A549 (cell line): ENCODE measurements at regions not wholly inside any gene's neighbourhood (a gene's known extent, or its start where the extent isn't known, plus 50 kb on each side); places are given as distances from the start of the nearest gene placed in this dataset.
"Not testable (repeated sequence)": the region's sequence is repeated elsewhere in the genome, so short reads cannot be mapped to it uniquely, and the experiment has no call there.

Experiments used
- ATAC-seq, 2 experiments: fragments of 200-7000 bp in 1 of 2; fragments of >200 bp in 1 of 2; cut with Nextera tagmentation in 1 of 2; cut with Tn5 transposase in 1 of 2; 3 replicates each; pipeline versions ENCODE4 v1.8.0 to v1.9.1; 2018 to 2020; ENCODE audit warnings: mild to moderate bottlenecking in 1 of 2, moderate library complexity in 1 of 2
- CTCF ChIA-PET: fragments of 300-600 bp; sonication (Branson Sonifier 250); formaldehyde crosslinking; extraction: SDS; loops from one replicate; lab custom pipeline; 2021; ENCODE audit warnings: antibody characterized with exemption, inconsistent platforms; lab: Yijun Ruan, JAX
- POLR2A ChIA-PET: fragments of 350-600 bp; formaldehyde crosslinking; extraction: SDS; loops from one replicate; lab custom pipeline; 2021; ENCODE audit warnings: antibody characterized with exemption, inconsistent platforms; lab: Yijun Ruan, JAX
- DNase-seq, 2 experiments: peaks; one replicate each; pipeline versions ENCODE4 v3.0.0 to v3.0.0-alpha.2; 2011 to 2016; ENCODE audit warnings: low read depth in 1 of 2, low spot score in 1 of 2
- FAIRE-seq: peaks from 2 replicates; lab custom pipeline; 2011; peaks lifted over from hg19 to GRCh38; lab: Jason Lieb, UNC
- H3K27ac ChIP-seq, 2 experiments: fragments of >200 bp; sonication (Bioruptor Twin); formaldehyde crosslinking; 3 replicates each; pipeline ENCODE4 v1.5.1; 2016 to 2017
- H3K4me1 ChIP-seq: fragments of >200 bp; sonication (Bioruptor Twin); formaldehyde crosslinking; 3 replicates; pipeline ENCODE4 v1.6.1; 2016
- H3K4me2 ChIP-seq: fragments of >200 bp; sonication (Bioruptor Twin); formaldehyde crosslinking; 3 replicates; pipeline ENCODE4 v1.6.1; 2016
- H3K4me3 ChIP-seq: fragments of >200 bp; sonication (Bioruptor Twin); formaldehyde crosslinking; 3 replicates; pipeline ENCODE4 v1.5.1; 2016
- H3K9me3 ChIP-seq: fragments of >200 bp; sonication (Bioruptor Twin); formaldehyde crosslinking; 3 replicates; pipeline ENCODE4 v1.6.1; 2016
- BHLHE40 ChIP-seq: IDR thresholded peaks from 2 replicates; pipeline ENCODE4 v1.6.1; 2012; ENCODE audit warnings: low read depth, low read length, inconsistent platforms
- CBX8 ChIP-seq: fragments of 200-600 bp; sonication (generic); IDR thresholded peaks from 2 replicates; pipeline ENCODE4 v1.6.1; 2016
- CEBPB ChIP-seq, 2 experiments: fragments of >200 bp in 1 of 2; sonication (Bioruptor Twin) in 1 of 2; formaldehyde crosslinking in 1 of 2; IDR thresholded peaks; 2 replicates each; pipeline ENCODE4 v1.6.1; 2012 to 2016
- EHMT2 ChIP-seq: fragments of 200-600 bp; sonication (generic); IDR thresholded peaks from 2 replicates; pipeline ENCODE4 v1.6.1; 2016; ENCODE audit warnings: antibody characterized with exemption, low read depth, mild to moderate bottlenecking, moderate library complexity
- EP300 ChIP-seq, 2 experiments: fragments of >200 bp; sonication (Bioruptor Twin); formaldehyde crosslinking; IDR thresholded peaks; 2 replicates in 1 of 2; 3 replicates in 1 of 2; pipeline ENCODE4 v1.6.1; 2016 to 2017
- FOXS1 ChIP-seq: fragments of 250-450 bp; sonication (Bioruptor Pico); IDR thresholded peaks from 2 replicates; pipeline ENCODE4 v1.5.0; 2020; ENCODE audit warnings: mild to moderate bottlenecking, moderate library complexity
- HOXB13 ChIP-seq: fragments of 250-450 bp; sonication (Bioruptor Pico); IDR thresholded peaks from 2 replicates; pipeline ENCODE4 v1.5.0; 2020; ENCODE audit warnings: low read depth, mild to moderate bottlenecking, moderate library complexity
- HOXB5 ChIP-seq: fragments of 250-450 bp; sonication (Bioruptor Pico); IDR thresholded peaks from 2 replicates; pipeline ENCODE4 v1.5.0; 2020; ENCODE audit warnings: mild to moderate bottlenecking, moderate library complexity
- JUNB ChIP-seq: fragments of >200 bp; sonication (Bioruptor Twin); formaldehyde crosslinking; IDR thresholded peaks from 2 replicates; pipeline ENCODE4 v1.6.1; 2016
- KDM1A ChIP-seq: fragments of 200-600 bp; sonication (generic); IDR thresholded peaks from 2 replicates; pipeline ENCODE4 v1.6.1; 2016; ENCODE audit warnings: low read depth, mild to moderate bottlenecking
- KDM5A ChIP-seq: fragments of 200-600 bp; sonication (generic); IDR thresholded peaks from 2 replicates; pipeline ENCODE4 v1.6.1; 2016; ENCODE audit warnings: antibody characterized with exemption, mild to moderate bottlenecking
- MAFK ChIP-seq: fragments of 450-650 bp; IDR thresholded peaks from 2 replicates; pipeline ENCODE4 v1.6.1; 2014; ENCODE audit not compliant: partially characterized antibody
- NFE2L2 ChIP-seq: fragments of 150-350 bp; conservative IDR thresholded peaks from 2 replicates; pipeline ENCODE4 v1.6.1; 2014; ENCODE audit warnings: low read length
- NR3C1 ChIP-seq: fragments of >200 bp; sonication (Bioruptor Twin); formaldehyde crosslinking; IDR thresholded peaks from 3 replicates; pipeline ENCODE4 v1.6.1; 2017
- PHF8 ChIP-seq: fragments of 200-600 bp; sonication (generic); IDR thresholded peaks from 2 replicates; pipeline ENCODE4 v1.6.1; 2016; ENCODE audit warnings: low read depth, mild to moderate bottlenecking, antibody characterized with exemption, moderate library complexity, borderline replicate concordance
- RAD21 ChIP-seq, 2 experiments: fragments of >200 bp in 1 of 2; sonication (Bioruptor Twin) in 1 of 2; formaldehyde crosslinking in 1 of 2; IDR thresholded peaks in 1 of 2; conservative IDR thresholded peaks in 1 of 2; 2 replicates in 1 of 2; 3 replicates in 1 of 2; pipeline ENCODE4 v1.6.1; 2012 to 2018; ENCODE audit warnings: inconsistent platforms in 1 of 2
- RNF2 ChIP-seq: fragments of 200-600 bp; sonication (generic); IDR thresholded peaks from 2 replicates; pipeline ENCODE4 v1.6.1; 2016; ENCODE audit warnings: low read depth, mild to moderate bottlenecking, antibody characterized with exemption, moderate library complexity, borderline replicate concordance
- SMC3 ChIP-seq: fragments of >200 bp; sonication (Bioruptor Twin); formaldehyde crosslinking; IDR thresholded peaks from 3 replicates; pipeline ENCODE4 v1.6.1; 2018; ENCODE audit warnings: inconsistent platforms
- TP53 ChIP-seq: fragments of 250-450 bp; sonication (Bioruptor Pico); IDR thresholded peaks from 2 replicates; pipeline ENCODE4 v1.5.0; 2021; ENCODE audit warnings: mild to moderate bottlenecking, moderate library complexity
- WGBS: methylation state at CpG from one replicate; pipeline ENCODE4 v1.1.6; 2017; ENCODE audit errors: missing lambda C conversion rate; 5-methylcytosine and 5-hydroxymethylcytosine counted together
- TF ChIP-seq, protein P1 (sequence below): fragments of 150-350 bp; IDR thresholded peaks from 2 replicates; pipeline ENCODE4 v1.6.1; 2014; ENCODE audit warnings: low read depth, mild to moderate bottlenecking, low read length
- TF ChIP-seq, protein P2 (sequence below): fragments of 450-650 bp; IDR thresholded peaks from 2 replicates; pipeline ENCODE4 v1.6.1; 2014; ENCODE audit warnings: antibody characterized with exemption
- TF ChIP-seq, protein P3 (sequence below): fragments of >200 bp; sonication (Bioruptor Twin); formaldehyde crosslinking; IDR thresholded peaks from 3 replicates; pipeline ENCODE4 v1.5.1; 2016
- TF ChIP-seq, protein P4 (sequence below): fragments of 250-450 bp; sonication (Bioruptor Pico); IDR thresholded peaks from 2 replicates; pipeline ENCODE4 v1.5.0; 2020; ENCODE audit warnings: low read depth, mild to moderate bottlenecking, moderate library complexity
- TF ChIP-seq, protein P5 (sequence below): IDR thresholded peaks from 2 replicates; pipeline ENCODE4 v1.6.1; 2012
- TF ChIP-seq, protein P6 (sequence below): fragments of >200 bp; sonication (Bioruptor Twin); formaldehyde crosslinking; IDR thresholded peaks from 3 replicates; pipeline ENCODE4 v1.6.1; 2016

DNA sequence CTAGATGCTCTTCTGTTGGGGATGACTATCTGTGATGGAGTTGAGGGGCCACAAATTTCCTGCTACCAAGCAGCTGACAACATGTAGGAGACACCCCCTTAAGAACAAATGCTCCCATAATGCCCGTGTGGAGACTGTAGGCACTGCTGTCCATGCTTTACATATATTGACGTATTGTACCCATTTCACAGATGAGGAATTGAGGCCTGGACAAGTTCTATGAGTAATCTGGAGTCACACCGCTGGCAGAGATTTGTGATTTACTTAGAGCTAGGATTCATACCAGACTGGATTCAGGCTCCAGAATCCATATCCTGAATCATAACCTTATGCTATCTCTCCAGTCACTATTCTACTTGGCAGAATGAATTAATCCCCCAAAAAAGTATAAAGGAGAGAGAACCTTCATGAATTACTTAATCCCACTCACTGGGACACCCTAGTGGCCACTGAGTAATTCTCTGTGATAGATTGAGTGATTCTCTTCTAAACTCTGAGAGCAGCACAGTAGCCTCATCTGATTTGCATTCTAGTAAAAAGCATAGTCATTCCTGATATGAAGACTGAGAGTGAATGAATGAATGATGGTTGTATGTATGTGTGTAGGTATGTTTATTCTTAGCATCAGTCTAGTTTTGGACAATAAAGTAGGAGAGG, 460.7 kb upstream of the MEIS1 start:
- no peaks in the 10 kb centered on the region for H3K4me1 ChIP-seq
- ChIA-PET POLR2A (no interaction called here), CTCF (interaction anchor here (1.3 to 1.4 kb wide), 2 partner anchors 52 to 334 kb away, joined by 3 read pairs; no protein-coding TSS in a partner anchor)
- ATAC-seq (peak in 1 of 2 experiments; percentile 56; a peak in 2 of 6 replicates), FAIRE-seq (no peak), DNase-seq (peak in 1 of 2 experiments; percentile 8)
- H3K27ac ChIP-seq = no peak overlapping the region
- H3K4me3 ChIP-seq = no peak overlapping the region
- H3K9me3 ChIP-seq = peaks cover 3% of the 10 kb centered on the region; the same call in 1 of the 3 replicates
- no peak overlapping the region for H3K4me2 ChIP-seq
- WGBS = 19% methylated on average over 3 of the region's 3 CpGs
- TF ChIP-seq, protein P1, sequence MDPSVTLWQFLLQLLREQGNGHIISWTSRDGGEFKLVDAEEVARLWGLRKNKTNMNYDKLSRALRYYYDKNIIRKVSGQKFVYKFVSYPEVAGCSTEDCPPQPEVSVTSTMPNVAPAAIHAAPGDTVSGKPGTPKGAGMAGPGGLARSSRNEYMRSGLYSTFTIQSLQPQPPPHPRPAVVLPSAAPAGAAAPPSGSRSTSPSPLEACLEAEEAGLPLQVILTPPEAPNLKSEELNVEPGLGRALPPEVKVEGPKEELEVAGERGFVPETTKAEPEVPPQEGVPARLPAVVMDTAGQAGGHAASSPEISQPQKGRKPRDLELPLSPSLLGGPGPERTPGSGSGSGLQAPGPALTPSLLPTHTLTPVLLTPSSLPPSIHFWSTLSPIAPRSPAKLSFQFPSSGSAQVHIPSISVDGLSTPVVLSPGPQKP = no peak
- TF ChIP-seq NR3C1 = no peak
- TF ChIP-seq, protein P2, sequence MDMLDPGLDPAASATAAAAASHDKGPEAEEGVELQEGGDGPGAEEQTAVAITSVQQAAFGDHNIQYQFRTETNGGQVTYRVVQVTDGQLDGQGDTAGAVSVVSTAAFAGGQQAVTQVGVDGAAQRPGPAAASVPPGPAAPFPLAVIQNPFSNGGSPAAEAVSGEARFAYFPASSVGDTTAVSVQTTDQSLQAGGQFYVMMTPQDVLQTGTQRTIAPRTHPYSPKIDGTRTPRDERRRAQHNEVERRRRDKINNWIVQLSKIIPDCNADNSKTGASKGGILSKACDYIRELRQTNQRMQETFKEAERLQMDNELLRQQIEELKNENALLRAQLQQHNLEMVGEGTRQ = no peak
- no peak for TF ChIP-seq NFE2L2
- TF ChIP-seq BHLHE40 = no peak
- TF ChIP-seq, protein P3, sequence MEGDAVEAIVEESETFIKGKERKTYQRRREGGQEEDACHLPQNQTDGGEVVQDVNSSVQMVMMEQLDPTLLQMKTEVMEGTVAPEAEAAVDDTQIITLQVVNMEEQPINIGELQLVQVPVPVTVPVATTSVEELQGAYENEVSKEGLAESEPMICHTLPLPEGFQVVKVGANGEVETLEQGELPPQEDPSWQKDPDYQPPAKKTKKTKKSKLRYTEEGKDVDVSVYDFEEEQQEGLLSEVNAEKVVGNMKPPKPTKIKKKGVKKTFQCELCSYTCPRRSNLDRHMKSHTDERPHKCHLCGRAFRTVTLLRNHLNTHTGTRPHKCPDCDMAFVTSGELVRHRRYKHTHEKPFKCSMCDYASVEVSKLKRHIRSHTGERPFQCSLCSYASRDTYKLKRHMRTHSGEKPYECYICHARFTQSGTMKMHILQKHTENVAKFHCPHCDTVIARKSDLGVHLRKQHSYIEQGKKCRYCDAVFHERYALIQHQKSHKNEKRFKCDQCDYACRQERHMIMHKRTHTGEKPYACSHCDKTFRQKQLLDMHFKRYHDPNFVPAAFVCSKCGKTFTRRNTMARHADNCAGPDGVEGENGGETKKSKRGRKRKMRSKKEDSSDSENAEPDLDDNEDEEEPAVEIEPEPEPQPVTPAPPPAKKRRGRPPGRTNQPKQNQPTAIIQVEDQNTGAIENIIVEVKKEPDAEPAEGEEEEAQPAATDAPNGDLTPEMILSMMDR = no peak
- no peak for TF ChIP-seq KDM5A
- no peak for TF ChIP-seq KDM1A
- no peak for TF ChIP-seq RNF2
- TF ChIP-seq TP53 (CRISPR knock-in tag) = no peak
- TF ChIP-seq PHF8 = no peak
- no peak for TF ChIP-seq SMC3

DNA sequence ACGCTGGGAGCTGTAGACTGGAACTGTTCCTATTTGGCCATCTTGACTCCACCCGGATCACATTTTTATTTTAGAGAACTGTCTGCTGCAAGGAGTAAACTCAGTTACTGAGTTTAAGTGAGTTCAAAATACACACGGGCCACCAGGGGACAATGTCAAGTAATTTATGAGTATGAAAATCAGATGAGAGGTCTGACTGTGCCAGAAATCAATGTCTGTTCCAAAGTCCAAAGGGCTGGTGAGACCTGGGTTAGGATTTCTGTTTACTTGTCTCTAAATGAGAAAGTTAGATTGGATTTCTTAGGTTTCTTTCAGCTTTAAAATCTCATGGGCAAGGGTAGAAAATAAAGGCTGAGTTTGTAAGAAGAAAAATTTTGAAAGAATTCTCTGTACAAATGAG, 465.8 kb upstream of the MEIS1 start:
- Histone ChIP-seq H3K4me2 (no peak overlapping the region), H3K4me3 (no peak overlapping the region)
- ATAC-seq = no peak
- 2% methylated on average over 3 of the region's 3 CpGs for WGBS
- CTCF ChIA-PET = interaction anchor here (0.6 to 0.7 kb wide), 2 partner anchors 134 to 1697 kb away, joined by 3 read pairs; no protein-coding TSS in a partner anchor
- no peak for TF ChIP-seq HOXB13
- no peak for TF ChIP-seq EHMT2
- TF ChIP-seq MAFK = no peak
- TF ChIP-seq, protein P4, sequence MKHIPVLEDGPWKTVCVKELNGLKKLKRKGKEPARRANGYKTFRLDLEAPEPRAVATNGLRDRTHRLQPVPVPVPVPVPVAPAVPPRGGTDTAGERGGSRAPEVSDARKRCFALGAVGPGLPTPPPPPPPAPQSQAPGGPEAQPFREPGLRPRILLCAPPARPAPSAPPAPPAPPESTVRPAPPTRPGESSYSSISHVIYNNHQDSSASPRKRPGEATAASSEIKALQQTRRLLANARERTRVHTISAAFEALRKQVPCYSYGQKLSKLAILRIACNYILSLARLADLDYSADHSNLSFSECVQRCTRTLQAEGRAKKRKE (CRISPR knock-in tag) = no peak
- TF ChIP-seq, protein P5, sequence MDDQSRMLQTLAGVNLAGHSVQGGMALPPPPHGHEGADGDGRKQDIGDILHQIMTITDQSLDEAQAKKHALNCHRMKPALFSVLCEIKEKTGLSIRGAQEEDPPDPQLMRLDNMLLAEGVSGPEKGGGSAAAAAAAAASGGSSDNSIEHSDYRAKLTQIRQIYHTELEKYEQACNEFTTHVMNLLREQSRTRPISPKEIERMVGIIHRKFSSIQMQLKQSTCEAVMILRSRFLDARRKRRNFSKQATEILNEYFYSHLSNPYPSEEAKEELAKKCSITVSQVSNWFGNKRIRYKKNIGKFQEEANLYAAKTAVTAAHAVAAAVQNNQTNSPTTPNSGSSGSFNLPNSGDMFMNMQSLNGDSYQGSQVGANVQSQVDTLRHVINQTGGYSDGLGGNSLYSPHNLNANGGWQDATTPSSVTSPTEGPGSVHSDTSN = no peak
- TF ChIP-seq, protein P6, sequence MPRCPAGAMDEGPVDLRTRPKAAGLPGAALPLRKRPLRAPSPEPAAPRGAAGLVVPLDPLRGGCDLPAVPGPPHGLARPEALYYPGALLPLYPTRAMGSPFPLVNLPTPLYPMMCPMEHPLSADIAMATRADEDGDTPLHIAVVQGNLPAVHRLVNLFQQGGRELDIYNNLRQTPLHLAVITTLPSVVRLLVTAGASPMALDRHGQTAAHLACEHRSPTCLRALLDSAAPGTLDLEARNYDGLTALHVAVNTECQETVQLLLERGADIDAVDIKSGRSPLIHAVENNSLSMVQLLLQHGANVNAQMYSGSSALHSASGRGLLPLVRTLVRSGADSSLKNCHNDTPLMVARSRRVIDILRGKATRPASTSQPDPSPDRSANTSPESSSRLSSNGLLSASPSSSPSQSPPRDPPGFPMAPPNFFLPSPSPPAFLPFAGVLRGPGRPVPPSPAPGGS = no peak
- TF ChIP-seq EP300 (IDR thresholded peaks at IDR 0.05) = no peak
- no peak for TF ChIP-seq SMC3
- no peak for TF ChIP-seq KDM5A
- no peak for TF ChIP-seq HOXB5 (CRISPR knock-in tag)
- no peak for TF ChIP-seq RAD21 (conservative IDR thresholded peaks at IDR 0.05 in 1 of 2, IDR thresholded peaks at IDR 0.05 in 1 of 2)
- TF ChIP-seq FOXS1 (CRISPR knock-in tag) = no peak
- no peak for TF ChIP-seq CBX8
- no peak for TF ChIP-seq JUNB
- TF ChIP-seq CEBPB (IDR thresholded peaks at IDR 0.05) = no peak
- TF ChIP-seq, all 56 proteins: peak for 0
- H3K27ac ChIP-seq = no peak overlapping the region
- H3K9me3 ChIP-seq = no peaks in the 10 kb centered on the region
- FAIRE-seq (no peak), DNase-seq (no peak)
- POLR2A ChIA-PET = no interaction called here
- H3K4me1 ChIP-seq = no peaks in the 10 kb centered on the region

DNA sequence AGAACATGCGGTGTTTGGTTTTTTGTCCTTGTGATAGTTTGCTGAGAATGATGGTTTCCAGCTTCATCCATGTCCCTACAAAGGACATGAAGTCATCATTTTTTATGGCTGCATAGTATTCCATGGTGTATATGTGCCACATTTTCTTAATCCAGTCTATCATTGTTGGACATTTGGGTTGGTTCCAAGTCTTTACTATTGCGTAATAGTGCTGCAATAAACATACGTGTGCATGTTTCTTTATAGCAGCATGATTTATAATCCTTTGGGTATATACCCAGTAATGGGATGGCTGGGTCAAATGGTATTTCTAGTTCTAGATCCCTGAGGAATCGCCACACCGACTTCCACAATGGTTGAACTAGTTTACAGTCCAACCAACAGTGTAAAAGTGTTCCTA, 471.6 kb upstream of the MEIS1 start:
- CTCF ChIA-PET, DNase-seq, POLR2A ChIA-PET, H3K27ac ChIP-seq, H3K4me1 ChIP-seq, ATAC-seq, H3K4me3 ChIP-seq, H3K9me3 ChIP-seq, H3K4me2 ChIP-seq, FAIRE-seq: not testable (repeated sequence)
- WGBS = 15% methylated on average over 5 of the region's 5 CpGs
